HEK293 (cell line): ENCODE measurements at regions not wholly inside any gene's neighbourhood (a gene's known extent, or its start where the extent isn't known, plus 50 kb on each side); places are given as distances from the start of the nearest gene placed in this dataset.

Experiments
- CTCF ChIP-seq: fragments of 450-650 bp; formaldehyde crosslinking; IDR thresholded peaks from 2 replicates; pipeline ENCODE4 v1.5.1; 2016; ENCODE audit warnings: missing biosample characterization, missing genetic modification characterization
- PATZ1 ChIP-seq: fragments of 450-650 bp; formaldehyde crosslinking; IDR thresholded peaks from 2 replicates; pipeline ENCODE4 v1.5.1; 2016; ENCODE audit warnings: missing biosample characterization, missing genetic modification characterization
- REST ChIP-seq: fragments of 450-650 bp; formaldehyde crosslinking; IDR thresholded peaks from 2 replicates; pipeline ENCODE4 v1.5.1; 2016; ENCODE audit warnings: missing biosample characterization, missing genetic modification characterization
- ZBTB10 ChIP-seq: fragments of 450-650 bp; formaldehyde crosslinking; IDR thresholded peaks from 2 replicates; pipeline ENCODE4 v1.5.1; 2016; ENCODE audit warnings: missing biosample characterization, missing genetic modification characterization
- ZBTB49 ChIP-seq: fragments of 450-650 bp; formaldehyde crosslinking; IDR thresholded peaks from 2 replicates; pipeline ENCODE4 v1.5.1; 2016; ENCODE audit warnings: missing biosample characterization, missing genetic modification characterization, low read depth
- ZNF184 ChIP-seq: fragments of 450-650 bp; IDR thresholded peaks from 2 replicates; pipeline ENCODE4 v1.5.1; 2018; ENCODE audit warnings: missing biosample characterization, mild to moderate bottlenecking, missing genetic modification characterization
- ZNF211 ChIP-seq: fragments of 450-650 bp; formaldehyde crosslinking; IDR thresholded peaks from 2 replicates; pipeline ENCODE4 v1.5.1; 2016; ENCODE audit warnings: low read depth, missing biosample characterization, missing genetic modification characterization
- ZNF416 ChIP-seq: fragments of 450-650 bp; formaldehyde crosslinking; IDR thresholded peaks from 2 replicates; pipeline ENCODE4 v1.5.1; 2016; ENCODE audit warnings: missing biosample characterization, missing genetic modification characterization
- ZNF501 ChIP-seq: fragments of 450-650 bp; formaldehyde crosslinking; IDR thresholded peaks from 2 replicates; pipeline ENCODE4 v1.5.1; 2016; ENCODE audit warnings: missing biosample characterization, missing genetic modification characterization
- ZNF624 ChIP-seq: fragments of 450-650 bp; formaldehyde crosslinking; IDR thresholded peaks from 2 replicates; pipeline ENCODE4 v1.5.1; 2017; ENCODE audit warnings: missing biosample characterization, missing genetic modification characterization
- ZSCAN18 ChIP-seq: fragments of 450-650 bp; formaldehyde crosslinking; IDR thresholded peaks from 2 replicates; pipeline ENCODE4 v1.5.1; 2016; ENCODE audit warnings: missing biosample characterization, missing genetic modification characterization

- TF ChIP-seq ZBTB49 (tag by site-specific recombination) (no peak), ZNF501 (tag by site-specific recombination) (no peak), ZBTB10 (tag by site-specific recombination) (no peak), REST (tag by site-specific recombination) (no peak), ZNF211 (tag by site-specific recombination) (no peak), ZNF184 (no peak), ZNF624 (tag by site-specific recombination) (no peak), PATZ1 (tag by site-specific recombination) (no peak), ZNF416 (tag by site-specific recombination) (no peak), CTCF (tag by site-specific recombination) (no peak), ZSCAN18 (tag by site-specific recombination) (no peak)
Observed at GRCh38 chr4:65737672-65738071, 67.4 kb upstream of the EPHA5 start.
